ENCODE measurements at regions not wholly inside any gene's neighbourhood (a gene's known extent, or its start where the extent isn't known, plus 50 kb on each side); places are given as distances from the start of the nearest gene placed in this dataset.
A peak's percentile ranks its signal among the peaks of the same experiment; 100 is the strongest.
"Not testable (repeated sequence)": the region's sequence is repeated elsewhere in the genome, so short reads cannot be mapped to it uniquely, and the experiment has no call there.

- no peak for TF ChIP-seq CTCF (conservative IDR thresholded peaks at IDR 0.05; ENCODE audit: low read depth, low read length)
- no peak for DNase-seq (ENCODE audit: low read depth)
- H3K4me3 ChIP-seq (ENCODE audit: low read depth, low read length): no peak overlapping the region
These were observed 1335.1 kb upstream of the ALCAM start for GRCh38 chr3:104031598-104031997.

- no peak for TF ChIP-seq CTCF (conservative IDR thresholded peaks at IDR 0.05; ENCODE audit: low read depth, low read length)
- H3K4me3 ChIP-seq (ENCODE audit: low read depth, low read length): no peak overlapping the region
- peak; percentile 68 for DNase-seq (ENCODE audit: low read depth)
These were observed 1334.4 kb upstream of the ALCAM start for GRCh38 chr3:104032283-104032682.

GRCh38 chr3:104040896-104041295, 1325.8 kb upstream of the ALCAM start:
- DNase-seq (ENCODE audit: low read depth): peak; percentile 41
- no peak overlapping the region for H3K4me3 ChIP-seq (ENCODE audit: low read depth, low read length)
- no peak for TF ChIP-seq CTCF (conservative IDR thresholded peaks at IDR 0.05; ENCODE audit: low read depth, low read length)

- DNase-seq (ENCODE audit: low read depth); H3K4me3 ChIP-seq (ENCODE audit: low read depth, low read length): not testable (repeated sequence)
These were observed 1323.6 kb upstream of the ALCAM start for GRCh38 chr3:104043001-104043543.

GRCh38 chr3:104044002-104044401, 1322.7 kb upstream of the ALCAM start:
- no peak overlapping the region for H3K4me3 ChIP-seq (ENCODE audit: low read depth, low read length)
- TF ChIP-seq CTCF (conservative IDR thresholded peaks at IDR 0.05; ENCODE audit: low read depth, low read length): no peak
- DNase-seq (ENCODE audit: low read depth): peak; percentile 34

GRCh38 chr3:104066658-104067057, 1300.1 kb upstream of the ALCAM start:
- peak; percentile 78 for DNase-seq (ENCODE audit: low read depth)
- no peak for TF ChIP-seq CTCF (conservative IDR thresholded peaks at IDR 0.05; ENCODE audit: low read depth, low read length)
- no peak overlapping the region for H3K4me3 ChIP-seq (ENCODE audit: low read depth, low read length)

GRCh38 chr3:104069114-104069513, 1297.6 kb upstream of the ALCAM start:
- no peak overlapping the region for H3K4me3 ChIP-seq (ENCODE audit: low read depth, low read length)
- peak; percentile 18 for DNase-seq (ENCODE audit: low read depth)
- no peak for TF ChIP-seq CTCF (conservative IDR thresholded peaks at IDR 0.05; ENCODE audit: low read depth, low read length)
